ENCODE measurements at regions not wholly inside any gene's neighbourhood (a gene's known extent, or its start where the extent isn't known, plus 50 kb on each side); places are given as distances from the start of the nearest gene placed in this dataset.

GRCh38 chr3:148233403-148233802, 464.3 kb upstream of the AGTR1 start:
- no peak for TF ChIP-seq EP300 (IDR thresholded peaks at IDR 0.05)
- no peak for TF ChIP-seq CTCF (IDR thresholded peaks at IDR 0.05)
- TF ChIP-seq POLR2A (IDR thresholded peaks at IDR 0.05) = no peak
